Esophagus squamous epithelium (tissue), 5 donors: ENCODE measurements at regions not wholly inside any gene's neighbourhood (a gene's known extent, or its start where the extent isn't known, plus 50 kb on each side); places are given as distances from the start of the nearest gene placed in this dataset.

Source experiments
- DNase-seq: peaks from one replicate; lab custom pipeline; 2025; lab: John Stamatoyannopoulos, UW
- H3K27ac ChIP-seq, 4 donors: fragments of 200-600 bp; sonication (generic); one replicate each; pipeline ENCODE4 v1.5.1; 2016 to 2019; ENCODE audit warnings: mild to moderate bottlenecking in 1 of 4
- H3K27me3 ChIP-seq, 4 donors: fragments of 200-600 bp; sonication (generic); 1 replicate in 3 of 4; 2 replicates in 1 of 4; pipeline versions ENCODE4 v1.5.1 to v1.6.0; 2017 to 2021; ENCODE audit warnings: antibody characterized with exemption in 1 of 4
- H3K36me3 ChIP-seq, 3 donors: fragments of 200-600 bp; sonication (generic); one replicate each; pipeline ENCODE4 v1.5.1; 2016 to 2019
- H3K4me1 ChIP-seq, 3 donors: fragments of 200-600 bp; sonication (generic); one replicate each; pipeline ENCODE4 v1.5.1; 2017 to 2019
- H3K4me3 ChIP-seq, 4 donors: fragments of 200-600 bp; sonication (generic); 1 replicate in 3 of 4; 2 replicates in 1 of 4; pipeline ENCODE4 v1.5.1; 2016 to 2019; ENCODE audit warnings: mild to moderate bottlenecking in 2 of 4, moderate library complexity in 1 of 4
- H3K9me3 ChIP-seq, 3 donors: fragments of 200-600 bp; sonication (generic); one replicate each; pipeline ENCODE4 v1.5.1; 2016 to 2019
- POLR2A ChIP-seq, 4 donors: fragments of 450-650 bp; IDR thresholded peaks; one replicate each; pipeline ENCODE4 v1.6.1; 2017; ENCODE audit warnings: antibody characterized with exemption in 4 of 4, mild to moderate bottlenecking in 4 of 4, moderate library complexity in 3 of 4
- WGBS, 2 donors: methylation state at CpG; one replicate each; pipeline ENCODE4 v1.1.5; 2018; 5-methylcytosine and 5-hydroxymethylcytosine counted together
- intact Hi-C: fragments of 100-400 bp; cut with DNase I; formaldehyde crosslinking; loops from one replicate; pipeline ENCODE4 v1.15.0; 2022
- TF ChIP-seq, protein P1 (sequence below), 6 experiments: fragments of 450-650 bp in 4 of 6; fragments of 200-600 bp in 2 of 6; sonication (generic) in 2 of 6; IDR thresholded peaks; one replicate each; pipeline ENCODE4 v1.5.1; 2016 to 2019; ENCODE audit warnings: antibody characterized with exemption in 6 of 6, mild to moderate bottlenecking in 4 of 6, moderate library complexity in 4 of 6
- donor health status: DM: yes; HTN: yes; CAD: no.

DNA sequence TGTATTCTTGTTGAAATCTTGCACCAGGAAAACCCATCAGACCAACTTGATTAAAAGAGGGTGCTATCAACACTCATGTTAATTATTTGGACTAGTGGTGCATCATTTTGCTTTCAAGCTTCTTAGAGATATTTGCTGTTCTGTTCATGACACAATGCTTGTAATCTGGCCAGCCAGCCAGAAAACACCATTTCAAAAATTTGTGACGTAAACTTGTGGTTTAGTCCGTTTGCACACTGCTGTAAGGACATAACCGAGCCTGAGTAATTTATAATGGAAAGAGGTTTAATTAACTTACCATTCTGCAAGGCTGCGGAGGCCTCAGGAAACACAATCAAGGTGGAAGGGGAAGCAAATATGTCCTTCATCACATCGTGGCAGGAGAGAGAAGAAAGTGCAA is 374.3 kb upstream of the TGFBR2 start:
- no peaks in the 10 kb centered on the region for H3K9me3 ChIP-seq
- H3K27me3 ChIP-seq: no peaks in the 10 kb centered on the region
- no peaks in the 10 kb centered on the region for H3K36me3 ChIP-seq
- TF ChIP-seq, protein P1, sequence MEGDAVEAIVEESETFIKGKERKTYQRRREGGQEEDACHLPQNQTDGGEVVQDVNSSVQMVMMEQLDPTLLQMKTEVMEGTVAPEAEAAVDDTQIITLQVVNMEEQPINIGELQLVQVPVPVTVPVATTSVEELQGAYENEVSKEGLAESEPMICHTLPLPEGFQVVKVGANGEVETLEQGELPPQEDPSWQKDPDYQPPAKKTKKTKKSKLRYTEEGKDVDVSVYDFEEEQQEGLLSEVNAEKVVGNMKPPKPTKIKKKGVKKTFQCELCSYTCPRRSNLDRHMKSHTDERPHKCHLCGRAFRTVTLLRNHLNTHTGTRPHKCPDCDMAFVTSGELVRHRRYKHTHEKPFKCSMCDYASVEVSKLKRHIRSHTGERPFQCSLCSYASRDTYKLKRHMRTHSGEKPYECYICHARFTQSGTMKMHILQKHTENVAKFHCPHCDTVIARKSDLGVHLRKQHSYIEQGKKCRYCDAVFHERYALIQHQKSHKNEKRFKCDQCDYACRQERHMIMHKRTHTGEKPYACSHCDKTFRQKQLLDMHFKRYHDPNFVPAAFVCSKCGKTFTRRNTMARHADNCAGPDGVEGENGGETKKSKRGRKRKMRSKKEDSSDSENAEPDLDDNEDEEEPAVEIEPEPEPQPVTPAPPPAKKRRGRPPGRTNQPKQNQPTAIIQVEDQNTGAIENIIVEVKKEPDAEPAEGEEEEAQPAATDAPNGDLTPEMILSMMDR (IDR thresholded peaks at IDR 0.05): no peak
- TF ChIP-seq POLR2A (IDR thresholded peaks at IDR 0.05): no peak
- no peak for DNase-seq
- H3K4me3 ChIP-seq: no peak overlapping the region
- H3K4me1 ChIP-seq: peaks cover 0 to 22% (median 5%) of the 10 kb centered on the region in 3 donors
- 48 to 77% methylated on average over 5 of the region's 5 CpGs for WGBS, 2 donors
- intact Hi-C loops: no loop called here
- H3K27ac ChIP-seq: peak overlapping the region in 3 of 4 donors; percentile 40 to 56 (median 52)

DNA sequence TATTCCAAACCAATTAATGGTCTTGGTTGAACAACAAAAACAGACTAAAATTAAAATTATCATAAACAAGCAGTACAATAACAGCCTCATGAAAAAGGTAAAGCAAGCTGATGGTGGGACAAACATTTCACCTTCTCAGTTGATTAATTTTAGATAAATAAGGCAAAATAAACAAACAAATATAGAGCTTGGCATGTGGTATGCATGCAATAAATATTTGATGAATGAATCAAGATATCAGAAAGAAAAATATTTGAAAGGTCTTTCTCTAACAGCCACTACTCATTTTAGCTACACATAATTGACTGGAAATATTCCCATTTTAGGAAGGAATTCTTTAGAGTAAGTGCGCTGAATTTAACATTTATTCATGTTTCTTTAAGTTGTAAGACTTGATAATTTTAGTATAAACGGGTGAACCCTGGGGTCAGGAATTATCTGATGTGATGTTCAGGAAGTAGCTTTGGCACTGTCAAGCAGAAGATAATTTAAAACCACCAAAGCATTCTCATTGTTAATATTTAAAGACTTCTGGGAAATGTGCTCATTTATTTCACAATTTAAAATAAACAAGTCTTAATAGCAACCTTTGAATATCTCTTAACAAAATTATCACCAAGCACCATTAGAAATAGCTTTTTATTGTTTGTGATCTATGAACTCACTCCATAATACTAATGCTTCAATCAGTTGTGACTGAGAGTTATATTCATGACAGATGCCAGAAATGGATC is 372.3 kb upstream of the TGFBR2 start:
- Histone ChIP-seq H3K36me3 (no peaks in the 10 kb centered on the region), H3K27me3 (no peaks in the 10 kb centered on the region), H3K27ac (peak overlapping the region in 1 of 4 donors; percentile 21), H3K4me3 (no peak overlapping the region), H3K9me3 (no peaks in the 10 kb centered on the region), H3K4me1 (peaks cover 0 to 16% (median 0%) of the 10 kb centered on the region in 3 donors)
- DNase-seq: no peak
- 44 to 58% methylated on average over 2 of the region's 2 CpGs for WGBS, 2 donors
- intact Hi-C loops: no loop called here
- TF ChIP-seq, protein P1 (IDR thresholded peaks at IDR 0.05): no peak
- TF ChIP-seq POLR2A (IDR thresholded peaks at IDR 0.05): no peak

DNA sequence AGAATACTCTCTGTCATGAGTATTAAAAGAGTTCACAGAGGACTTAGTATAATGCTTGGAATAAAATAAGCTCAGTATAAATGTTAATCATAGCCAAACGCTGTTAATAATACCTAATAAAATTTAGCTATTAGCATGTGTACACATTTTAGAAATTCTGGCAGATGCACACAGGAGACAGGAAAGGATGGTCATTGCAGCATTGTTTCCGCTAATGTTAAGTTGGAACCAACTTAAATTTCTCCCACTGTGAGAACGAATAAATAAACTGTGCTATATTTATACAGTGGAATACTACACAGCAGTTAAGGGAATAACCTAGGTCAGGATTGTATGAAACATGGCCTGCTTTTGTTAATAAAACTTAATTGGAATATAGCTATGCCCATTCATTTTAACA is 370.4 kb upstream of the TGFBR2 start:
- 80 to 81% methylated on average over 3 of the region's 3 CpGs for WGBS, 2 donors
- TF ChIP-seq, protein P1 (IDR thresholded peaks at IDR 0.05): no peak
- no peak for TF ChIP-seq POLR2A (IDR thresholded peaks at IDR 0.05)

DNA sequence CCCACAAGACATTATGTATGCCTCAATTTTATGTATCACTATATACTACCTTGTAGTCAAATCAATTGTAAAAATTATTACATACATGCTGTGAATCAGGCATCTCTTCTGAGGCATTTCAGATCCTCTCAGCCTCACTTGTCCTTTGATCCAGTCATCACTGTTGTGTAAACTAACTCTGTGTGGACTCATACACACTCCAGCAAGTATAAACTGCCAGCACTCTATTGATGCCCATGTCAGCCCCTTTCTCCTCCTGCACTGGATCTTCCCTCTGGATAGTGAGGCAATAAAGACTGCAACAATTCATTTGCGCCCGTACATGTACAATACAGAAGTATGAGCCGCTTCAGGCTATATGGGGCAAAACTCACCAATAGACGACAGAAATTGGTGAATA is 364.7 kb upstream of the TGFBR2 start:
- Histone ChIP-seq H3K27ac (no peak overlapping the region), H3K36me3 (no peaks in the 10 kb centered on the region), H3K4me1 (no peaks in the 10 kb centered on the region), H3K4me3 (no peak overlapping the region), H3K9me3 (no peaks in the 10 kb centered on the region), H3K27me3 (no peaks in the 10 kb centered on the region)
- intact Hi-C loops: no loop called here
- 94 to 95% methylated on average over 4 of the region's 4 CpGs for WGBS, 2 donors
- no peak for DNase-seq
- TF ChIP-seq, protein P1 (IDR thresholded peaks at IDR 0.05): no peak
- TF ChIP-seq POLR2A (IDR thresholded peaks at IDR 0.05): no peak

More for the DNA sequence above, 370.4 kb upstream of the TGFBR2 start:
- DNase-seq: no peak
- Histone ChIP-seq H3K9me3 (no peaks in the 10 kb centered on the region), H3K27me3 (no peaks in the 10 kb centered on the region), H3K36me3 (no peaks in the 10 kb centered on the region), H3K27ac (no peak overlapping the region), H3K4me1 (peaks cover 0 to 16% (median 0%) of the 10 kb centered on the region in 3 donors), H3K4me3 (no peak overlapping the region)
- intact Hi-C loops: no loop called here

DNA sequence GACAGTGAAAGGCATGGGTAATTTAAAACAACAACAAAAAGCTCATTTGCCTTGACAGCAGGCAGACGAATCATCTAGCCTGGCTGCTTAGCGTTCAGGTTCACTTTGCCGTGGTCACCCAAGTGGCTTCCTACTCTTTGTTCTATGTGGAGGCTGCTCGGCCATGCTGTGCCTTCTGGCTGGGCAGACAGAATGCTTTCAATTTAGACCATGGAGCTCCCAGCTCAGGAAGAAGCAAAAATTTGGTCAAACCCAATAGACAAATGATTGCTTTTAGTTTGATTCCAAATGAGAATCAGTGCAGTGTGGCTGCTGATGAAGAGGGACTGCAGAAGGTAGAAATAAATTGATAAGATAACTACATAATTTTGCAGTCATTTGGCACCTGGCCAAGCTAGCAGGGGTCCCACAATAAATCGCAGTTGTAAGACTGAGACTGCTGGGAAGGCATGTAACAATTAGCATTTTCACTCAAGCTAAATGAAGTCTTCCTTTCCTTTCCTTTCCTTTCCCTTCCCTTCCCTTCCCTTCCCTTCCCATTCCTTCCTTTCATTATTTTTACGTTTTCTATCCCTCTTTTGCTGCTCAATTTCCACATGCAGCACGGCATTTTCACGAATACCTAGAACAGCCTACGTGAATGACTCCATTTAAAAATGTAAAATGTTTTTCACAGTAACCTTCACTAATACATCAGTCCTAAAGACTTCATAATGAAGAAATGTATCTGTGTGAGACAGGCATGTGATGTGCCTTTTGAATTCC is 360.4 kb upstream of the TGFBR2 start:
- TF ChIP-seq, protein P1 (IDR thresholded peaks at IDR 0.05): no peak
- Histone ChIP-seq H3K27me3 (no peaks in the 10 kb centered on the region), H3K9me3 (no peaks in the 10 kb centered on the region), H3K4me1 (no peaks in the 10 kb centered on the region), H3K36me3 (no peaks in the 10 kb centered on the region), H3K4me3 (no peak overlapping the region), H3K27ac (no peak overlapping the region)
- no peak for DNase-seq
- intact Hi-C loops: no loop called here
- 79 to 87% methylated on average over 9 of the region's 9 CpGs for WGBS, 2 donors
